ENCODE measurements at regions not wholly inside any gene's neighbourhood (a gene's known extent, or its start where the extent isn't known, plus 50 kb on each side); places are given as distances from the start of the nearest gene placed in this dataset.

DNA sequence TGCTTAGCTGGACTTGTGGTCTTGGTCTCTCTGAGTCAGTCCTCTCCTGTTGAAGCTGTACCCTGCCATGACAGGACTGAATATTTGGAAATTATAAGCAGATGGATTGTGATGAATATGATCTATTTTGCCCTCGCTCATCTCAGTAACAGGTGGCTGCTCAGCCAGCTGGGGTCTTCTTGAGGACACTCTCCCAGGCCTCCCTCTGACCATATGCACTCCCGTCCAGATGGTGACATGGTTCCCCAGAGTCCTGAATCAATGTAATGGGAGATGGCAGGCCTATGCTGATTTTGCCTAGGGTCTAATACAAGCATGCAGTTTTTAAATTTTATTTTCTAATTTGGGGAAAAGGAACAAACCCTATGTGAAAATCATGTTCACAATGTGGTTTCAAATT is 63.1 kb upstream of the TRHDE start:
- TF ChIP-seq, protein P1, sequence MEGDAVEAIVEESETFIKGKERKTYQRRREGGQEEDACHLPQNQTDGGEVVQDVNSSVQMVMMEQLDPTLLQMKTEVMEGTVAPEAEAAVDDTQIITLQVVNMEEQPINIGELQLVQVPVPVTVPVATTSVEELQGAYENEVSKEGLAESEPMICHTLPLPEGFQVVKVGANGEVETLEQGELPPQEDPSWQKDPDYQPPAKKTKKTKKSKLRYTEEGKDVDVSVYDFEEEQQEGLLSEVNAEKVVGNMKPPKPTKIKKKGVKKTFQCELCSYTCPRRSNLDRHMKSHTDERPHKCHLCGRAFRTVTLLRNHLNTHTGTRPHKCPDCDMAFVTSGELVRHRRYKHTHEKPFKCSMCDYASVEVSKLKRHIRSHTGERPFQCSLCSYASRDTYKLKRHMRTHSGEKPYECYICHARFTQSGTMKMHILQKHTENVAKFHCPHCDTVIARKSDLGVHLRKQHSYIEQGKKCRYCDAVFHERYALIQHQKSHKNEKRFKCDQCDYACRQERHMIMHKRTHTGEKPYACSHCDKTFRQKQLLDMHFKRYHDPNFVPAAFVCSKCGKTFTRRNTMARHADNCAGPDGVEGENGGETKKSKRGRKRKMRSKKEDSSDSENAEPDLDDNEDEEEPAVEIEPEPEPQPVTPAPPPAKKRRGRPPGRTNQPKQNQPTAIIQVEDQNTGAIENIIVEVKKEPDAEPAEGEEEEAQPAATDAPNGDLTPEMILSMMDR (conservative IDR thresholded peaks at IDR 0.05 in 1 of 2, IDR thresholded peaks at IDR 0.05 in 1 of 2; ENCODE audit: extremely low read depth in 1 of 2, insufficient read depth in 1 of 2, low read depth in 1 of 2, low read length in 2 of 2): no peak
- no peak for TF ChIP-seq EZH2 (IDR thresholded peaks at IDR 0.05; ENCODE audit: borderline replicate concordance, low read length)
